Peyer's patch (tissue), 4 donors: ENCODE measurements at regions not wholly inside any gene's neighbourhood (a gene's known extent, or its start where the extent isn't known, plus 50 kb on each side); places are given as distances from the start of the nearest gene placed in this dataset.

Source experiments
- POLR2A ChIP-seq, 2 donors: fragments of 450-650 bp; IDR thresholded peaks; one replicate each; pipeline ENCODE4 v1.5.1; 2017; ENCODE audit warnings: antibody characterized with exemption in 2 of 2, mild to moderate bottlenecking in 2 of 2, moderate library complexity in 2 of 2
- TF ChIP-seq, protein P1 (sequence below), 6 experiments: fragments of 450-650 bp in 4 of 6; fragments of 200-600 bp in 2 of 6; sonication (generic) in 1 of 6; IDR thresholded peaks; one replicate each; pipeline ENCODE4 v1.5.1; 2017 to 2019; ENCODE audit warnings: antibody characterized with exemption in 6 of 6, mild to moderate bottlenecking in 3 of 6, moderate library complexity in 1 of 6

DNA sequence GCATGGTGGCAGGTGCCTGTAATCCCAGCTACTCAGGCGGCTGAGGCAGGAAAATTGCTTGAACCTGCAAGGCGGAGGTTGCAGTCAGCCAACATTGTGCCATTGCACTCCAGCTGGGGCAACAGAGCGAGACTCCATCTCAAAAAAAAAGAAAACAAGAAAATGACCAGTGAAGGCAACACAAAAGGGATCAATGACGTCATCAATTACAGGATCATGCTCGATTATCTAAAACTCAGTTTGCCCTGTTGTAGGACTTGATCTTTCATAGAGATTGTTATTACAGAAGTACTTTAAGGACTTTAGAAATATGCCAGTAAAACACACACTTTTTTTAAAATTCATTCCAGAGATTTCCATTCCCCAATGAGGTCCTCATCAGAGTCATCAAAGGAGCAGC, 147.8 kb downstream of the ETS2 start:
- TF ChIP-seq, protein P1, sequence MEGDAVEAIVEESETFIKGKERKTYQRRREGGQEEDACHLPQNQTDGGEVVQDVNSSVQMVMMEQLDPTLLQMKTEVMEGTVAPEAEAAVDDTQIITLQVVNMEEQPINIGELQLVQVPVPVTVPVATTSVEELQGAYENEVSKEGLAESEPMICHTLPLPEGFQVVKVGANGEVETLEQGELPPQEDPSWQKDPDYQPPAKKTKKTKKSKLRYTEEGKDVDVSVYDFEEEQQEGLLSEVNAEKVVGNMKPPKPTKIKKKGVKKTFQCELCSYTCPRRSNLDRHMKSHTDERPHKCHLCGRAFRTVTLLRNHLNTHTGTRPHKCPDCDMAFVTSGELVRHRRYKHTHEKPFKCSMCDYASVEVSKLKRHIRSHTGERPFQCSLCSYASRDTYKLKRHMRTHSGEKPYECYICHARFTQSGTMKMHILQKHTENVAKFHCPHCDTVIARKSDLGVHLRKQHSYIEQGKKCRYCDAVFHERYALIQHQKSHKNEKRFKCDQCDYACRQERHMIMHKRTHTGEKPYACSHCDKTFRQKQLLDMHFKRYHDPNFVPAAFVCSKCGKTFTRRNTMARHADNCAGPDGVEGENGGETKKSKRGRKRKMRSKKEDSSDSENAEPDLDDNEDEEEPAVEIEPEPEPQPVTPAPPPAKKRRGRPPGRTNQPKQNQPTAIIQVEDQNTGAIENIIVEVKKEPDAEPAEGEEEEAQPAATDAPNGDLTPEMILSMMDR (IDR thresholded peaks at IDR 0.05): no peak
- TF ChIP-seq POLR2A (IDR thresholded peaks at IDR 0.05): no peak
